ENCODE measurements at regions not wholly inside any gene's neighbourhood (a gene's known extent, or its start where the extent isn't known, plus 50 kb on each side); places are given as distances from the start of the nearest gene placed in this dataset.
"Not testable (repeated sequence)": the region's sequence is repeated elsewhere in the genome, so short reads cannot be mapped to it uniquely, and the experiment has no call there.

DNA sequence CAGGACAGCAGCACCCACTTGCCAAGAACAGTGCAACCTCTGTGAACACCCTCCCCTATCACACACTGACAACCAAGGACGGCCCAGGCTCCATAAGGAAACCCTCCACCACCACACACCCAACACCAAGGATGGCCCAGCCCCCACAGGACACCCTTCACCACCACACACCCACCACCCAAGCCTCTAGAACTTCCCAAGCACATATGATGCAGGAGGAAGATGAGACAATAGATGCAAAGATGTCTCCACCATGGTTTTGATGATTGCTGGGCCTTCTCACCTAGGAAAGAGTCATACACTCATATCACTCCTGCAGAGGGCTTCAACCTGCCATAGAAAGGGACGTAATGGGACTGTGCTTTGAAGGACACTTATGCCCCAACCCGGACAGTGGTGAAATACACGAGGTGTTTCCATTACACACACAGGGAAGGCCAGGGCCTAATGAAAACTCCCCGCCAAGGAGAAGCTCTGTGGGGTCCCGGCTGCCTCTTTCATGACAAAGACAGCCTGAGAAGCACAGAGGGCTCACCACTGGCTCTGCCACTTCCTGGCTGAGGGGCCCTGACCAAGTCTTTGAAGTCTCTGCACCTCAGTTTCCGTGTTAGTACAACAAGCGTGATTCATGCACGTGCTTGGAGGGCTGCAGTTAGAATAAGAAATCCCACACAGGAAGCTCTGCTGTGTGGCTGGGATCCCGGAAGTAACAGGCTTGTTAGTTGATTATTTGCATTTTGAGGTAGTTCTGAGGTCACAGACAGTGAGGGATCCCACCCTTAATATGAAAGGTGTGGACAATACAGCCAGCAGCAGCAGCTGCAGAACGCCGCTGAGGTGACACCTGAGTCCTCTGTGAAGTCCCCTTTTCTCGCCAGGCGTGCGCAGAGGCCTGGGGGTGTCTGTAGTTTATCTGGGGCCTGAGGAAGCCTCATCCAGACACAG is 61.9 kb upstream of the ATP12A start:
- DNase-seq: peak; percentile 80 to 84

DNA sequence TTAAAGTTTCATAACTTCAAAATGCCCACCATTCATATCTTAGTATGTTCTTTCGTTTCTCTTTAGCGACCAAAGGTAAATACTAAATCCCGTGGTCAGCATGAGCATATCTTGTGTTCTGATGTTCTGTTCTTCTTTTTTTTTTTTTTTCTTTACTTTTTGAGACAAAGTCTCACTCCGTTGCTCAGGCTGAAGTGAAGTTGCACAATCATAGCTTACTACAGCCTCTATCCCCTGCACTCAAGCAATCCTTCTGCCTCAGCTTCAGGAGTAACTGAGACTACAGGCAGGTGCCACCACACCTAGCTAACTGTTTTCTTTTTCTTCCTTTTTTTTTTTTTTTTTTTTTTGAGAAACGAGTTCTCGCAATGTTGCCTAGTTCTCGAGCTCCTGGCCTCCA is 60.9 kb upstream of the ATP12A start:
- DNase-seq: no peak

DNA sequence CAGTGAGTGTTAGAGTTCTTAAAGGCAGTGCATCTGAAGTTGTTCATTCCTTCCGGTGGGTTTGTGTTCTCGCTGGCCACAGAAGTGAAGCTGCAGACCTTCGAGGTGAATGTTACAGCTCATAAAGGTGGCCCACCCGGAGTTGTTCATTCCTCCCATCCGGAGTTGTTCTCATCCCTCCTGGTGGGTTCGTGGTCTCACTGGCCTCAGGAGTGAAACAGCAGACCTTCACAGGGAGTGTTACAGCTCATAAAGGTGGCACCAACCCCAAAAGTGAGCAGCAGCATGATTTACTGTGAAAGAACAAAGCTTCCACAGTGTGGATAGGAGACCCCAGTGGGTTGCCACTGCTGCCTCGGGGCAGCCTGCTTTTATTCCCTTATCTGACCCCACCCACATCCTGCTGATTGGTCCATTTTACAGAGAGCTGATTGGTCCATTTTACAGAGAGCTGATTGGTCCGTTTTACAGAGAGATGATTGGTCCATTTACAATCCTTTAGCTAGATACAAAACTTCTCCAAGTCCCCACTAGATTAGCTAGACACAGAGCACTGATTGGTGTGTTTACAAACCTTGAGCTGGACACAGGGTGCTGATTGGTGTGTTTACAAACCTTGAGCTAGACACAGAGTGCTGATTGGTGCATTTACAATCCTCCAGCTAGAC is 57.6 kb upstream of the ATP12A start:
- DNase-seq: not testable (repeated sequence)

DNA sequence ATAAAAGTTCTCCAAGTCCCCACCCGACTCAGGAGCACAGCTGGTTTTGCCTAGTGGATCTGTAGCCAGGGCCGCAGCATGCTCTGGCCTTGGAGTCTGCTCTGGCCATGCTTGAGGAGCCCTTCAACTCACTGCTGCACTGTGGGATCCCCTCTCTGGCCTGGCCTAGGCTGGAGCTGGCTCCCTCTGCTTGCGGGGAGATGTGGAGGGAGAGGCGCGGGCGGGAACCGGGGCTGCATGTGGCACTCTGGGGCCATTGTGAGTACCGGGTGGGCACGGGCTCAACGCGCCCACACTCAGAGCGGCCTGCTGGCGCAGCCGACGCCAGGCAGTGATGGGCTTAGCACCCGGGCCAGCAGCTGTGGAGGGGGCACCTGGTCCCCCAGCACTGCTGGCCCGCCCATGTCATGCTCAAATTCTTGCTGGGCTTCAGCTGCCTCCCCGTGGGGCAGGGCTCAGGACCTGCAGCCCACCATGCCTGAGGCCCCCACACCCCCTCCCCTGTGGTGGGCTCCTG is 57.0 kb upstream of the ATP12A start:
- no peak for DNase-seq

DNA sequence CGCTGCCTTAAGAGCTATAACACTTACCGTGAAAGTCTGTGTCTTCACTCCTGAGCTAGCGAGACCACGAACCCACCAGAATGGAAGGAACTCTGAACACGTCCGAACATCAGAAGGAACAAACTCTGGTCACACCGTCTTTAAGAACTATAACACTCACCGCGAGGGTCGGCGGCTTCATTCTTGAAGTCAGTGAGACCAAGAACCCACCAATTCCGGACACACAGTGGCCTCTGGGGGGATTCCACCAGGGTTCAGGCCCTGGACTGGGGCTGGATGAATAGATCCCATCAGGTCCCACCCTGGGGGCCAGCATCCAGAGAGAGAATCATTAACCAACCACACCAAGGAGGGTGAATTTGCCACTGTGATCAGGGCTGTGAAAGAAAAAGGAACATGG is 55.8 kb upstream of the ATP12A start:
- no peak for DNase-seq

DNA sequence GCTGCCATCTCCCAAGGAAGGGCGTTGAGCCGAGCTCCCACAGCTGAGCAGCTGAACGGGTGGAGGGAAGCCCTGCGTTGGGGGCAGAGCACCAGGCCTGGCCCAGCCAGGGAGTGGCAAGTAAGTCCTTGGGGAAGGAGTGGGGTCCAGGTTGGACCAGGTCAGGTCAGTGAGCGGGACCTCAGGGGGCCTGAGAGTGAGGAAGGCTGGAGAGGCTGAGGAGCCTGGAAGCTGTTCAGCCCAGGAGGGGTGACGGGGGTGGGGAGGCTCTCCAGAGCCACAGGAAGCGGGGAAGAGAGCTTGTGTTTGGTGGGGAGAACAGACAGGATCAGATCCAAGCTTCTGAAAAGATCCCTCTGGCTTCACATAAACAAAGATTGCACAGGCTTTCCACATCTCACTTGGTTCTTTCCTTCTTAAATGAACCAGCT is 55.4 kb upstream of the ATP12A start:
- no peak for DNase-seq

DNA sequence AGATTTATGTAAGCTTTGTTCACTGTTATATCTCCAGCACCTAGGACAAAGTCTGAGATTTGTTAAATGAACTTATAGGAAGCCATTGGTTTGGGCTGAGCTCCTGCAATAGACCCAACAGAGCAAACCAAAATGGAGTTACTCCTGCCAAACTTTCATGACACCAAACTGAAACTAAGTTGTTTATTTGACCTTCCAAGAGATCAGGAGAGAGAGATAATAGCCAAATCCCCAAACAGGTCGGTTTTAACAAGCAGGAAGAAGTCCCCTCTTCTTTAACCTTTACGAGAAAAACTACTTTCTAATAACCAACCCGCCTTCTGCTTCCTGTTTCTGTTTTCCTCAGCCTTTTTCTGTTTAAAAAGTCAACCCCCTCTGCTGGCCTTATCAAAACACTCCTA is 54.9 kb upstream of the ATP12A start:
- peak in 1 of 2 donors; percentile 50 for DNase-seq

DNA sequence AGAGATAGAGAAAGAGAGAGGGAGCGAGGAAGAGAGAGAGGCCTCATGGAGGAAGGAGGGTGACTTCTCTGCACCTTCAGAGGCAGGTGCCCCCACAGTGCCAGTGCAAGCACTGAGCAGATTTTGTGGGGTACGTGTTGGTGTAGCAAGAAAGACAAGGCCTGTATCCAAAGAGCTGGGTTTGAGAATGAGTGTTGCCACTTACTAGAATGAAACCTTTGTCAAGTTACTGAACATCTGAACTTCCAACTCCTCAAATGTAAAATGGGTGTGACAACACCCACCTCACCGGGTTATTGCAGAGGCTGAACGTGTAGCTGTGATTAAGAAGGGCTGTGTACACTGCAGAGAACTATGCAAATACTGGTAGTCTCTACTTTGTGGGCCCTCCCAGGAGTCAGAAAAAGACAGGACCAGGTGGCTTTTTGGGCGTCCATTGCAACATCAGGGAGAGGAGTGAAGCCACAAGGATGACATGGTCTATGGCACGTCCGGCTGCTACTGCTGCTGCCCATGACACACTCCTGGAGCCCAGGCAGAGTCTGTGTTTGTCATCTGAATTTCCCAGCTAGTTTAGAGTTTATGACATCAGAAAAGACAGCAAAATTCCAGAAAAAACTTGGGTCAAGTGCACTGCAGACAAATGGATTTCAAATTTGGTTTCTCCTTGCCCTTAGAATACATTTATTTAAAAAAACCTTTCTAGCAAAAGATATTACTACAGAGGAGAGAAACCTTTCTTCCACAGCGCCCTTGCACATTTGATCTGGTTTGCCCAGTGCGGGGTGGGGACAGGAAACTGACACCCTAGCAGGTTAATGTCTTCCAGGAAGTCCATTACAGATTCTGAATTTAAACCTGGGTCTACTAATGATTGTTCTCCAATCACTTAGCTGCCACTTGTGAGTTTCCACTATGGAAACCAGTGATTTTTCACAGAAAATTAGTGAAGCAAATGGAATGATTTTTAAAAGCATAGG is 54.0 kb upstream of the ATP12A start:
- DNase-seq: peak in 1 of 2 donors; percentile 49

DNA sequence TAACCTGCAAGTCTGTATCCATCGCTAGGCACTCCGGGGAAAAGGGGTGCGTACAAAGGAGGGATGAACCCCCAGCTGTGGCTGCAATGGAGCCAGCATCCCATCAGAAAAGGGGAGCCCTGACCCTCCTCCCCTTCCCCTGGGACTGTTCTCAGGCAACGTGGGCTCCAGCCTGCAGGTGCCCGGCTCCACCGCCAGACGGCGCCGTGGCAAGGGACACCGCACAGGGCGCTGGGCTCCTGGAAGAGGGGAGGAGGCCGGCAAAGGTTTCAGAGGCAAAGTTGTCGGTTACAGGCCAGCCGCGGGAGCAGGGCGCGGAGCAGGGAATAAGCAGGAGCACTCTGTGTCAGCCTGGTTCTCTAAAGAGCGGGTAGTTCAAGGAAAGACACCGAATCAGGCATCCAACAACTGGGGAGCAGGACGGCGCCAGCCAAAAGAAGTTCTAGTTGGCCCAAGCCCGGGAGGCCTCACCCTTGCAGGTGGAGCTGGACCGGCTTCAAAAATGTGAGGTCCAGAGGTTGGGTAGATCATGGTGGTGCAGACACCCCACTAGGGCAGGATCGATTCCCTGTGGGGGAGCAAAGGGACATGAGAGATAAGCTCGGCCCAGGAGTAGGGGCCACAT is 53.0 kb upstream of the ATP12A start:
- no peak for DNase-seq

DNA sequence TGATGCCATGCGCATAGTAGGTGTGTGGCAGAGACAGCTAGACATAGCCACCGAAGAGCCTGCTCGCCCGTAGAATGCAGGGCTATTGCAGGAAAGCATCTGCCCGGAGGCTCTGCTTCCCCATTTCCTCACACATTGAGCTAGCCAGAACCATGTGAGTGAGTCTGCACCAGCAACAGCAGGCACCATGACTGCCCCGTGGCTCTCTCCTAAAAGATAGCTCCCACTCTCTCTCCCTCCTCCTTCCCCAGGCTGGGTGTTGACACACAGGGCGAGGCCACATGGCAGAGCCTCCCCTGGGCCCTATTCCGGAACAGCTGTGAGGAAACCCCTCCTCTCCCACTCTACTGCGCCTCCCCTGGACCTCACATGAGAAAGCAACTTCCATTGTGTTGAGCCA is 52.3 kb upstream of the ATP12A start:
- no peak for DNase-seq

DNA sequence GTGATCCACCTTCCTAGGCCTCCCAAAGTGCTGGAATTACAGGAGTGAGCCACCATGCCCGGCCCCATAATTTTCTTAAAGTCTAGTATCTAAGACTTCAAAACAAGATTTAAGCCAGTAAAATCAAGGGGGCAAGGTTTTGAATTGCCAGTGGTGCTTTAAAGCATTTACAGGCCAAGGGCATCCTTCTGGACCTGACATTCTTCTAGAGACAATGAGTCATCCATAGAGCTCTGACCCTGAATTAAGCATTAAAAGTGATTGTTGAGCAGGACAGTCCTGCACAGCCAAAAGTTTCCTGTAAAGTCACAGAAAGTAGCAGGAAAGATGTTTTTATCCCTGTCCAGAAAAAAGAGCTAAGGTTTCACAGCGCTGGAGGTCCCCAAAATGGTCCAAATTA is 50.9 kb upstream of the ATP12A start:
- no peak for DNase-seq

DNA sequence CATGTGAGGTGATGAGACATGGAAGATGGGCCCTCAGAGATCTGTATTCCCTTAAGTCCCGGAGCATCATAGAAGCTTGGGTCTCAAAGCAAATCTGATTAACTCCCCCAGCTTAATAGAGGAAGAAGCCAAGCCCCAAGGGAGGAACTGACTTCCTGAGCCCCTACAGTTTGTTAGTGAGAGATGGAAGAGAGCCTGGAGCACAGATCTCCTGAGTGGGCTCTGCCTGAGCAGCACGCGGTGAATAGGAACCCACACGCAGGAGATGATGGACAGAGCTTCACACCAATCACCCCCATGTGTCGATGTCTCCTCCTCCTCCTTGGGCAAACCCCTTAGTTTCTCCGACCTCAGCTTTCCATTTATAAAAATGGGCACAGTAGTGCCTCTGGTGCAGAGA is 50.1 kb upstream of the ATP12A start:
- no peak for DNase-seq
